Skeletal muscle satellite cell (primary cell): ENCODE measurements at regions not wholly inside any gene's neighbourhood (a gene's known extent, or its start where the extent isn't known, plus 50 kb on each side); places are given as distances from the start of the nearest gene placed in this dataset.

Experiments
- H3K27me3 ChIP-seq: 2 replicates; pipeline ENCODE4 v1.7.0; 2013; ENCODE audit warnings: low read length; ENCODE audit not compliant: control insufficient read depth, insufficient read depth
- H3K36me3 ChIP-seq: 2 replicates; pipeline ENCODE4 v1.7.0; 2013; ENCODE audit warnings: mild to moderate bottlenecking, control low read depth, low read length; ENCODE audit not compliant: insufficient read depth
- H3K4me1 ChIP-seq: 2 replicates; pipeline ENCODE4 v1.7.0; 2013; ENCODE audit warnings: low read length; ENCODE audit not compliant: control insufficient read depth, insufficient read depth
- H3K4me2 ChIP-seq: 2 replicates; pipeline ENCODE4 v1.7.0; 2013; ENCODE audit warnings: mild to moderate bottlenecking, low read length
- H3K4me3 ChIP-seq: 2 replicates; pipeline ENCODE4 v1.7.0; 2013; ENCODE audit warnings: low read length
- H3K9ac ChIP-seq: 2 replicates; pipeline ENCODE4 v1.7.0; 2013; ENCODE audit warnings: mild to moderate bottlenecking, low read depth, low read length, moderate library complexity
- H3K9me3 ChIP-seq: replicated peaks from 2 replicates; pipeline ENCODE4 v1.7.0; 2013; ENCODE audit warnings: mild to moderate bottlenecking, control low read depth, low read length

DNA sequence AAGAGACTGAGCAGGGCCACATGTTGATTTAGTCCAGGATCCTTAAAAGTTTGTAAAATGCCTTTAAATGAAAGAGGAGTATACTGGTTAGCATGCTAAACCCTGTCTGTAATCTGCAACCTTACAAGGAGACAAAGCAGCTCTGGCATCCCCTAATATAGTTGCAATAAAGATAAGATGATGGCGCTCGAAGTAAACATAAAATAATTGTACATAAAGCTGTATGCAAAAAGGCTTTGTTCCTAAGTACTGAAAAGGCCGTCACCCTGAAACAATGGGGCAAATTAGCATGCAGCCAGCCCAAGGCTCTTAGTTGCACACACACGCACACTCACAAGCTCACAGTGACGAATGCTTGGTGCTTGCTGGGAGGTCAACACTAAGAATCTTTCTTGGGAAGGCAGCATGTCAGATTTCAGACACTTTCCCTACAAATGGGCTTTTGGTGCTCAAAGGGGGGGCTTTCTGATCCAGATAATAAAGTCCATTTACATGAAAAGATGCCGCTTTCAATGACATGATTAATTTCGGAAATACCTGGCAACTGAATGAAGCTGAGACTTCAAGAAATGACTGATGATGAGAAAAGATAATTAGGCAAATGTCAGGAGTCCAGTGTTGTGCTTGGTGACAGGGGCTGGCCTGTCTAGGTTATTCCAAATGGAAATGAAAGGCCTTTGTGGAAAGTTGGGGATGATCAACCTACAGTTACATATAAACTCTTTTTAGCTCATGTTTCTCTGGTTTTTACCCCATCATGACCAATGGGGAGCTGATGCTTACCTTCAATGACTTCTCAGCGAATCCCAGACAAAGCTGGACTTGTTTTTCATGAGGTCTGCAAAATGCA is 370.3 kb downstream of the MEIS1 start:
- H3K4me3 ChIP-seq, result no peak overlapping the region
- no peak overlapping the region for H3K4me2 ChIP-seq
- H3K36me3 ChIP-seq, result no peaks in the 10 kb centered on the region
- H3K27me3 ChIP-seq, result no peaks in the 10 kb centered on the region
- H3K9ac ChIP-seq, result no peak overlapping the region
- H3K4me1 ChIP-seq, result no peaks in the 10 kb centered on the region
- no peaks in the 10 kb centered on the region for H3K9me3 ChIP-seq

DNA sequence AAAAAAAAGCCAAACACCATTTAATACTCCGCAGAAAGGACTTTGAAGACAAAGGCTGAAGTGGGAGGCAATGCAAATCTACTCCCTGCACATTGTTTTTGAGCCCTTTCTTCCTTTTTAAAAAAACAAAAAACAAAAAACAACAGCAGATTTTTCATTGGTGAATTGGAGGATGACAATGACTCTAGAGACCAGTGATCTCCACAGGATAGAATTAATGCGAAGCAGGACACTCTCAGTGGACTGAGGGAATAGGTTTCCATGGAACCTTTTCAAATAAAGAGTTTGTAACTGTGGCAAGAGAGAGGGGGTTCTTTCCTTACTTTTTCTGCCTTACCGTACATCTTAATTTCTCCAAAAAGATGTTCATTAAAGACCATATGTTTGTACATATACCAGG is 371.0 kb downstream of the MEIS1 start:
- Histone ChIP-seq H3K9ac (no peak overlapping the region), H3K4me1 (no peaks in the 10 kb centered on the region)

DNA sequence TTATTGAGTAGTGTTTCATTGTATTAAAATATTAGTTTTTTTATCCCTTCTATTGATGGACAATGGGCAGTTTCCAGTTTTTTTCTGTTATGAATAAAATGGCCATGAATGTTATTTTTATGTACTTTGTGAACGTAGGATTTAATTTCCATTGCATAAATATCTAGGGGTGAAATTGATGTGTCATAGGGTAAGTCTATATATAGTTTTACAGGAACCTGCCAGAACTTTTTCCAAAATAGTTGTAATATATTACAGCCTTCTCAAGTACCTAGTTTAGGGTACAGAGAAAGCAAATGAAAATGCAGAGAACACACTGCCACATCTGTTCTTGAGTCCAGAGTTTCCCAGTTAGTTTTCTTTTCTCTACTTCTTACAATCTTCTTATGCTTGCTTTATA is 378.6 kb downstream of the MEIS1 start:
- Histone ChIP-seq H3K9me3 (no peaks in the 10 kb centered on the region), H3K4me3 (no peak overlapping the region), H3K36me3 (no peaks in the 10 kb centered on the region), H3K9ac (peak overlapping the region; percentile 35), H3K4me2 (peak overlapping the region; percentile 44), H3K27me3 (no peaks in the 10 kb centered on the region), H3K4me1 (peaks cover 6% of the 10 kb centered on the region)

More for the DNA sequence above, 371.0 kb downstream of the MEIS1 start:
- no peak overlapping the region for H3K4me2 ChIP-seq
- no peak overlapping the region for H3K4me3 ChIP-seq
- no peaks in the 10 kb centered on the region for H3K27me3 ChIP-seq
- no peaks in the 10 kb centered on the region for H3K9me3 ChIP-seq
- H3K36me3 ChIP-seq, result no peaks in the 10 kb centered on the region

DNA sequence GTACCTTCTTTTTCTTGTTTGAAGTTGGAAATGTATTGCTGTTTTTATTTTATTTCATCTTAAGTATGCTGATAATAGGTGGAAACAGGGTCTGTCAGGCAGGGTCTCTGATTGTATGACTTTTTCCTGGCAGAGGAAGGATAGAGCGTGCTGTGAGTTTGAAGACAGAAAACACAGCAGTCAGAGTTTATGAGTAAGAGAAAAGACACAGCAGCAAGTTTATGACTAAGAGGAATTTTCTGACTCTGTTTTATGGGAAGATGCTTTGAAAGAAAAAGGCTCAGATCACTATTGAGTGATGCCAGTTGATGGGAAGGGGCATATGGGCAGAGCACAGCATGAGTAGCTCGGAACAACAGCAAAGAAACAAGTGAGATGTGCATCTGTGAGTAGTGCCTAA is 379.1 kb downstream of the MEIS1 start:
- H3K4me3 ChIP-seq, result no peak overlapping the region
- no peaks in the 10 kb centered on the region for H3K9me3 ChIP-seq
- H3K4me1 ChIP-seq, result peaks cover 6% of the 10 kb centered on the region
- peak overlapping the region; percentile 35 for H3K9ac ChIP-seq
- no peaks in the 10 kb centered on the region for H3K36me3 ChIP-seq
- no peaks in the 10 kb centered on the region for H3K27me3 ChIP-seq
- H3K4me2 ChIP-seq, result peak overlapping the region; percentile 44

DNA sequence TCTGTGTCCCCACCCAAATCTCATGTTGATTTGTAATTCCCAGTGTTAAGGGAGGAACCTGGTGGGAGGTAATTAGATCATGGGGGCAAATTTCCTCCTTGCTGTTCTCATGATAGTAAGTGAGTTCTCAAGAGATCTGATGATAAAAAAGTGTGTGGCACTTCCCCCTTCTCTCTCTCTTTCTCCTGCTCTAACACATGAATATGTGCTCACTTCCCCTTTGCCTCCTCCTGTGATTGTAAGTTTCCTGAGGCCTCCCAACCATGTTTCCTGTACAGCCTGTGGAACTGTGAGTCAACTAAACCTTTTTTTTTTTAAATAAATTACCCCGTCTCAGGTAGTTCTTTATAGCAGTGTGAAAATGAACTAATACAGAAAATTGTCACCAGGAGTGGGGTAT is 380.0 kb downstream of the MEIS1 start:
- peaks cover 6% of the 10 kb centered on the region for H3K4me1 ChIP-seq
- H3K9me3 ChIP-seq, result no peaks in the 10 kb centered on the region
- no peaks in the 10 kb centered on the region for H3K27me3 ChIP-seq
- H3K9ac ChIP-seq, result no peak overlapping the region
- no peaks in the 10 kb centered on the region for H3K36me3 ChIP-seq
- H3K4me2 ChIP-seq, result no peak overlapping the region
- H3K4me3 ChIP-seq, result no peak overlapping the region

DNA sequence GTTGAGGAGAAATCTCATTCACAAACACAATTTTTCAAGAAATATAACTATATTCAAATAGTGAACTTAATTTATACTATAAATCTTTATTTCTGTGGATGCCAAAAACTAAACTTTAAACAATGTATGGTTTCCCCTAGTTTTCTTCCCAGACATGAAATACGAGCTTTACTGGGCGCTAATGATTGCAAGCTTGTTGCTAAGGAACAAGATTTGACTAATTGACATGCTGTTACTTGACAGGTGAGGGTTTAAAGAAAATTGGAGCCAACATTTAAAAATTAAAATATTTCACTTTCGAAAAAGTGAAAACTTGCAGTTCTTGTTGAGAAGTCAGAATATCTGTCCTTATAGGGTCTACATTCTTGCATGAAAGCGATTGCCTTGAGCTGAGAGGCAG is 381.0 kb downstream of the MEIS1 start:
- Histone ChIP-seq H3K4me1 (peaks cover 6% of the 10 kb centered on the region), H3K9me3 (no peaks in the 10 kb centered on the region), H3K36me3 (no peaks in the 10 kb centered on the region), H3K4me3 (no peak overlapping the region), H3K4me2 (no peak overlapping the region), H3K9ac (no peak overlapping the region), H3K27me3 (no peaks in the 10 kb centered on the region)

DNA sequence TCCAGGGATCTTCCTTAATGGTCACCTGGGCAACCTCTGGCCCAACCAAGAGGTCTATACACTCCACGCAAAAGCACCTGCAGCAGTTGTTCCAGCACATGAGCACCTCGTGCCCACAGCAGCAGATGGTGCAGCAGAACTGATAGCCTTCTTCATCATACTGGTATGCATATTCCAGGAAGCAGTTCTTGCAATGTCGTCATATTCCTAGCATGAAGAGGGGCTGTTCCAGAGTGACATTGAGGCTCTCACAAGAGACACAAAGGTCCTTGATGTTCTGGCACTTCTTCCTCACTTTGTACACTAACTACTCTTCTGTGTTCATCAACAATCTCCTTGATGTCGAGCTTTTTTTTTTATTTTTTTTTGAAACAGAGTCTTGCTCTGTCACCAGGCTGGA is 386.2 kb downstream of the MEIS1 start:
- H3K36me3 ChIP-seq, result no peaks in the 10 kb centered on the region
- no peak overlapping the region for H3K9ac ChIP-seq
- no peaks in the 10 kb centered on the region for H3K9me3 ChIP-seq
- H3K4me2 ChIP-seq, result no peak overlapping the region
- H3K4me1 ChIP-seq, result no peaks in the 10 kb centered on the region
- H3K4me3 ChIP-seq, result no peak overlapping the region
- H3K27me3 ChIP-seq, result no peaks in the 10 kb centered on the region

DNA sequence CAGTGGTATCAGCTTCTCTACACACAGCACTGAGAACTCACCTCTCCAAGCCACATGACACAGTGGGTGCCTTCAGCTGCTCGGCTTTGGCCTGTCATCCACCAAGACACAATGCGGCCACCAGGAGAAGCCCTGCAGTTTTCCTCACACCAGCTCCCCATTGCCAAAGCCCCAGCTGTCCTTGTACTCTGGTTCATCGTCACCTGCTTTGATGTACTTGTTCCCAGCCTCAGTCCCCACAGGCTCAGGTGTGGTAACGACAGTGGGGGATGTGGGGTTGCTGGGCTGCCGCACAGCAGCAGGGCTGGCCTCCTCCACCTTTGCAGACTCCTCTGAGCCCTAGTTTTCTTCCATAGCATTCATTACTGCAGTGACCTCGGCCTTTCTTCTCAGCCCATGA is 387.3 kb downstream of the MEIS1 start:
- Histone ChIP-seq H3K27me3 (no peaks in the 10 kb centered on the region), H3K4me1 (no peaks in the 10 kb centered on the region), H3K9ac (no peak overlapping the region), H3K9me3 (no peaks in the 10 kb centered on the region), H3K4me2 (no peak overlapping the region), H3K36me3 (no peaks in the 10 kb centered on the region), H3K4me3 (no peak overlapping the region)

DNA sequence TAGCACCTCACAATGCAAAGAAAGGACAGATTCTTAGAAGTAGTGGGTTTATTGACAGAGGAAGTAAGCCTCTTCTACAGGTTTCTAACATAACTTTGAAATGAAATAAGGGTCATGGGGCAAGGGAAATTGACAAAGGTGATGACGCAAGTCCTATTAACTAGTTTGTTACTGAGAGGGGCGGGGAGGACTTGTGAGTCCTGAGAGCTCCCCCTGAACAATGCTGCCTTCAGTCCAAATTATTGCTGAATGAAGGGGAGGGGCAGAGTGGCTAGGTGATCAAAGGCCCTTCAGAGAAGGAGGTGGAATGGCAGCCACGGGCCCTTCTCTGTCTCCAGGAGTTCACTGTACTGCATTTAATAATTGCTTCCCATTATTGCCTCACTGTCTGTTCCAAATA is 390.0 kb downstream of the MEIS1 start:
- Histone ChIP-seq H3K9ac (no peak overlapping the region), H3K36me3 (no peaks in the 10 kb centered on the region), H3K4me3 (no peak overlapping the region), H3K27me3 (no peaks in the 10 kb centered on the region), H3K9me3 (no peaks in the 10 kb centered on the region), H3K4me2 (no peak overlapping the region), H3K4me1 (no peaks in the 10 kb centered on the region)

DNA sequence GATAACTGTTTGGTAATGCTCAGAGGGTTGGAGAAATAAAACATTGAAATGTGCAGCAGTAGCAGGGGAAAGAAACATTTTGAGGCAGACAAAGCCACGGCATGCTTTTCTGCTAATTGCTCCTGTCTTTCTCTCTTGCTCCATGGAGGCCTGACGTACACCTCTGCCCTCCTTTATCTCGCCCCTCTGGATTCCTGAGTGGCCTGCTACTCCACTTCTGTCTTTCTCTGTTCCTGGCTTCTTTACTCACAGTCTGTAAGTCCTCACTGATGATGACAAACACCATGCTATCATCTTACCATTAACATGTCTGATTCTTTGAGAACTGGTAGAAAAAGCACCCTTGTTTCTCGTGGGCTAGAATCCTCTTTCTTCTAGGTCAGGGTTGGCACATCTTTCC is 392.9 kb downstream of the MEIS1 start:
- Histone ChIP-seq H3K4me1 (no peaks in the 10 kb centered on the region), H3K4me2 (no peak overlapping the region), H3K36me3 (no peaks in the 10 kb centered on the region), H3K9me3 (no peaks in the 10 kb centered on the region), H3K27me3 (no peaks in the 10 kb centered on the region), H3K9ac (no peak overlapping the region), H3K4me3 (no peak overlapping the region)

DNA sequence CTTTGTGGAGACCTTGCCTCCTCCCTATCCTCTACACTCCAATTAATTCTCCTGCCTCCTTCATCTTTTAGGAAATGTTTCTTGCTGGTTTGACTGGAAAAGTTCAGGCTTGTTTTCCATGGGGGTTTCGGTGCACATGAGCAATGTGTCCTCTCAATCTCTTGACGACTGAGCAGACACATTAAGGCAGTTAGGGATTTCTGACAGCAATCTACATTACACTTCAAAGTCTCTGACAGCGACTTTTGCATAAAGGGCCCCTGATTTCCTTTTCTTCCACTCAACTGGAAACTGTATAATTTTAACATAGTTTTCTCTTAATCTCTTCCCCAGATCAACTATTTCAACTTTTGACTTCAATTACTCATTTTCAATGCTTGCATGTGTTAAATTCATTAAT is 394.0 kb downstream of the MEIS1 start:
- H3K4me1 ChIP-seq, result no peaks in the 10 kb centered on the region
- H3K27me3 ChIP-seq, result no peaks in the 10 kb centered on the region
- no peak overlapping the region for H3K4me2 ChIP-seq
- no peaks in the 10 kb centered on the region for H3K36me3 ChIP-seq
- no peak overlapping the region for H3K4me3 ChIP-seq
- H3K9ac ChIP-seq, result no peak overlapping the region
- no peaks in the 10 kb centered on the region for H3K9me3 ChIP-seq

DNA sequence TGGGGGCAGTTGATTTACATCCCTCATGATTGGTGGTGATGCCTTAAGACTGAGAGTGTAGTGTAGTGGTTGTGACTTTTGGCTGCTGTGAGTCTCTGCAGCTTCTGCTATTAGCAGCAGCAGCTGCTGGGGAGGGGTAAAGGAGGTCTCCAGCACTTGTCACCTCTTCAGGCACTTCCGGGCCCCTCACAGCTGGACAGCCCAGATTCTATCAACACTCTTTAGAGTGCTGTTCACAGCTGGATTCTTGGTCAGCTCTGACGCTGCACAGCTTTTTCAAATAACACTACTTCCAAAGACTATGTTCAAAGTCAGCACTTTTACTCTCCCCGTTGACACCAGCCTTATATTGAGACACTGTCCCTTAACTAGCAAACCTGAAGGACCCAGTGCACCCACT is 396.0 kb downstream of the MEIS1 start:
- H3K36me3 ChIP-seq, result no peaks in the 10 kb centered on the region
- H3K4me1 ChIP-seq, result no peaks in the 10 kb centered on the region
- no peaks in the 10 kb centered on the region for H3K9me3 ChIP-seq
- H3K4me3 ChIP-seq, result no peak overlapping the region
- H3K9ac ChIP-seq, result no peak overlapping the region
- no peaks in the 10 kb centered on the region for H3K27me3 ChIP-seq
- H3K4me2 ChIP-seq, result no peak overlapping the region
